GM18520 (cell line): ENCODE measurements at regions not wholly inside any gene's neighbourhood (a gene's known extent, or its start where the extent isn't known, plus 50 kb on each side); places are given as distances from the start of the nearest gene placed in this dataset.

Source experiments
- ATAC-seq: cut with Tn5 transposase; IDR thresholded peaks from one replicate; pipeline ENCODE4 v1.9.1; 2021; ENCODE audit not compliant: unreplicated experiment

GRCh38 chr17:77409282-77410161 is 268.8 kb downstream of the SEC14L1 start:
- ATAC-seq, result no peak

- ATAC-seq, result no peak
Observed at GRCh38 chr17:77410470-77410869, 269.7 kb downstream of the SEC14L1 start.

GRCh38 chr17:77414811-77415400 is 274.1 kb downstream of the SEC14L1 start:
- ATAC-seq, result no peak

GRCh38 chr17:77416105-77416713 is 275.4 kb downstream of the SEC14L1 start:
- ATAC-seq, result no peak

GRCh38 chr17:77417575-77417974 is 276.8 kb downstream of the SEC14L1 start:
- ATAC-seq, result no peak

- no peak for ATAC-seq
Observed at GRCh38 chr17:77418609-77419008, 277.8 kb downstream of the SEC14L1 start.

- ATAC-seq, result no peak
Observed at GRCh38 chr17:77419095-77419494, 278.3 kb downstream of the SEC14L1 start.

GRCh38 chr17:77419547-77420094 is 278.9 kb downstream of the SEC14L1 start:
- no peak for ATAC-seq

GRCh38 chr17:77420095-77420803 is 279.5 kb downstream of the SEC14L1 start:
- ATAC-seq, result no peak

- ATAC-seq, result no peak
Observed at GRCh38 chr17:77420804-77421629, 280.2 kb downstream of the SEC14L1 start.

GRCh38 chr17:77421630-77421972 is 280.8 kb downstream of the SEC14L1 start:
- ATAC-seq, result no peak

- no peak for ATAC-seq
Observed at GRCh38 chr17:77422104-77422747, 281.5 kb downstream of the SEC14L1 start.

- no peak for ATAC-seq
Observed at GRCh38 chr17:77422748-77423113, 282.0 kb downstream of the SEC14L1 start.

- no peak for ATAC-seq
Observed at GRCh38 chr17:77423589-77424451, 283.1 kb downstream of the SEC14L1 start.

GRCh38 chr17:77424585-77425344 is 284.0 kb downstream of the SEC14L1 start:
- ATAC-seq, result no peak

- no peak for ATAC-seq
Observed at GRCh38 chr17:77425348-77425747, 284.6 kb downstream of the SEC14L1 start.

GRCh38 chr17:77425791-77426641 is 285.2 kb downstream of the SEC14L1 start:
- no peak for ATAC-seq
